GM19395 (cell line): ENCODE measurements at regions not wholly inside any gene's neighbourhood (a gene's known extent, or its start where the extent isn't known, plus 50 kb on each side); places are given as distances from the start of the nearest gene placed in this dataset.
"Not testable (repeated sequence)": the region's sequence is repeated elsewhere in the genome, so short reads cannot be mapped to it uniquely, and the experiment has no call there.

Source experiments
- ATAC-seq: cut with Tn5 transposase; IDR thresholded peaks from one replicate; pipeline ENCODE4 v1.9.1; 2021; ENCODE audit warnings: mild to moderate bottlenecking, moderate library complexity; ENCODE audit not compliant: unreplicated experiment

DNA sequence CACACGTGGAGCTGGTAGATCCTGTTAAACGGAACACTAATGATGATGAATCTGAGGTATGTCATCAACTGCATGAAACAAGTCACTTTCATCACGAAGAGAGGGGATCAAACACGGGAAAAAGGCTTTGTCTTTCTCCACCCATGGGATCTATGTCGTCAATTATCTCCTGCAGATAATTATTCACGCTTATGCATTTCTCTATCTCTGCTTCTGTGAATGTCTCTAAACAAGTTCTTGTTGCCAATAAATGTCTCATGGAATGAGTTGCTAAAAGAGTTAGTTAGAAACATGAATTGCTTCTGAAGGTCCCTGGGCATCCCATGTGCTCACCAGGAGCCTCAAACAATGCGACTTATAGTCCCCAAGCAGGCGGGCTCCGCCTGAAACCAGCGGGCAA, 1228.2 kb upstream of the TMEM132C start:
- ATAC-seq: no peak

DNA sequence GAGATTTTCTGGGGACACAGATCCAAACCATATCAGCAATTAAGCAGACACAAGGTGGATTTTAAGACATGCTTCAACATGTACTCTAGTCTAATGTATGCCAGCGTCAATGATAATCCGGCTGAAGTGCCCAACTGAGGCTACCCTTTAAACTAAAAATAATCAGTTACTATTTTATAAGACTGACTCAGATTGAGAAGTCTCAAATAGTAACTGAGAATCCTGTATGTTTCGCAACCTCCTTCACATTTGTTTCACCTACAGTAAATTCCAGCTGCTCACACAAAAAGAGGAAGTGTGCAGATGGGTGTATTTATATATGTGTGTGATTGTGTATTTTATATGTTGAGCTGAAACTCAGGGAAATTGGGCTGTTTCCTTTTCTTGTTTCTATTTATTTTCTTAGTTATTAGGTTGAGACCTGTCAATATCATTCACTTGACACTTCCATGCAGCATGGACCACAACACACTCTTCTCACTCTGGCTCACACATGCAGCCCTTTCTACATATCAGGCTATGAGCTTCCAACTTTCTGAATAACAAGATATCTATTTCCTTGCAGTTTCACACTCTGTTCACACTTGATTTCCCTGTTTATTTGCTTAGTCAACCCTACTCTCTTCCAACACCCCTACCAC, 1224.9 kb upstream of the TMEM132C start:
- ATAC-seq: peak; percentile 98

DNA sequence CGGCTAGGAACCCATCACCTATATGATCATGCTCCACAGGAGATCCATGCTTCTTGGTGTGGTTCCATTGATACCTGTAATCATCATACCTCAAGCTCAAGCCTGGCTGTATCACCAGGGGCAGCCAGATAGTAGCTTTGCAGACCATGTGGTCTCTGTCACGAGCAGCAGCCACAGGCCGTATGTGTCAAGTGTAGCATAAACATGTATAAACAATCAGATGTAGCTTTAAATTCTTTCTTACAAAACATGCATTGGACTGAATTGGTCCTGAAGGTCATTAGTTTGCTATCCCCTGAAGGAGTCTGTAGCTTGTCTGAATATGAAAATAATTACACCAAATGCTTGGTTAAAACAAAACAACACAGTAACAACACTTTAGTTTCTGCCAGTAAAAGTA, 1223.2 kb upstream of the TMEM132C start:
- ATAC-seq: no peak

DNA sequence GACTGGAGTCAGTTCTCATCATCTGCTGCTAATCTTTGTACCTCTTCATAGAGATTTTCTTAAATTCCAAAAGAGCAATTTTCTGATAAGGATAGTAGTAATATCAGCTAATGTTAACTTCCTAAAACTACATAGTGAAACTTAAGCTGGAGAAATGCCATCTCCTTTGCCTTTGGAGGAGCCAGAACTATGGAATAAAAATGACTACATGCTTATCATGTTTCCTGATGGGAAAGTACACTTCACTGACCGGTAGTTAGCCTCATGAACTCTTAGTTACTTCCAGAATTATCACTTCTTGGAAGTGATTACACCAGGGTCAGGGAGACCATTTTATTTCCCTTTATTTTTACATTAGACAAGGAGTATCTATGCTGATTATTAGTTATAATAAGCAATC, 1222.1 kb upstream of the TMEM132C start:
- ATAC-seq: no peak

DNA sequence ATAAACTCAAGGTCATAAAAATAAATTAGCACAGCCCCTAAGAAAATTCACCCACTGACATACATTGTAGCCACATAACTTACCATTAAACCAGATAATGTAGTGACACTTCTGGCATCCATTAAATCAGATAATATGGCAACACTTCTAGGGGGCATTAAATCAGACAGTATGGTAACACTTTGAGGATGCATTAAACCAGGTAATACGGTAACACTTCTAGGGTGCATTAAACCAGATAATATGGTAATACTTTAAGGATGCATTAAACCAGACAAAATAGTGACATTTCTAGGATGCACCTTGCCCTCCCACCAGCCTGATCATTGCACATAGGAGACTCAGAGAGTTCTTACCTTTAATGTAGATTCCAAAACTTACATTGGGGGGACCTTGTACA, 1220.5 kb upstream of the TMEM132C start:
- ATAC-seq: no peak

DNA sequence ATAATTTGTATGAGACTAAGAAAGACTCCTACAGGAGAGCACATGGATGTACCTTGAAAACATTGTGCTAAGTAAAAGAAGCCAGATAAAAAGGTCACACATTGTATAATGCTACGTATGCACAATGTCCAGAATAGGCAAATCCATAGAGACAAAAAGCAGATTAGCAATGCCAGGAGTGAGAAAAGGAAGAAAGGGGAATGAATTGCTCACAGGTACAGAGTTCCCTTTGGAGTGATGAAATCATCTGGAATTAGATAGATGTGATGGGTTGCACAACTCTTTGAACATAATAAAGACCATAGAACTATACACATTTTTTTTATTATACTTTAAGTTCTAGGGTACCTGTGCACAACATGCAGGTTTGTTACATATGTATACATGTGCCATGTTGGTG, 1218.9 kb upstream of the TMEM132C start:
- no peak for ATAC-seq

DNA sequence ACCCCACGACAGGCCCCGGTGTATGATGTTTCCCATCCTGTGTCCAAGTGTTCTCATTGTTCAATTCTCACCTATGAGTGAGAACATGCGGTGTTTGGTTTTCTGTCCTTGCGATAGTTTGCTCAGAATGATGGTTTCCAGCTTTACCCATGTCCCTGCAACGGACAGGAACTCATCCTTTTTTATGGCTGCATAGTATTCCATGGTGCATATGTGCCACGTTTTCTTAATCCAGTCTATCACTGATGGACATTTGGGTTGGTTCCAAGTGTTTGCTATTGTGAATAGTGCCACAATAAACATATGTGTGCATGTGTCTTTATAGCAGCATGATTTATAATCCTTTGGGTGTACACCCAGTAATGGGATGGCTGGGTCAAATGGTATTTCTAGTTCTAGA, 1218.4 kb upstream of the TMEM132C start:
- ATAC-seq: not testable (repeated sequence)

DNA sequence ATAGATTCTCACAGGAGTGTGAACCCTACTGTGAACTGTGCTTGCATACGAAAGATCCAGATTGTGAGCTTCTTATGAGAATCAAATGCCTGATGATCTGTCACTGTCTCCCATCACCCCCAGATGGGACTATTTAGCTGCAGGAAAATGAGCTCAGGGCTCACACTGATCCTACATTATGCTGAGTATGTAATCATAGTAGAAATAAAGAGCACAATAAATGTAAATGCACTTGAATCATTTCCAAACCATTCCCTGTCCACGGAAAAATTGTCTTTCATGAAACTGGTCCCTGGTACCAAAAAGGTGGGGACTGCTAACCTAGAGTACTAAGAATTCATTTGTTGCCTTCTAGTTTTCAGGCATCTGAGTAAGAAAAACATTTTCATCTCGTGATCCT, 1215.8 kb upstream of the TMEM132C start:
- ATAC-seq: no peak

DNA sequence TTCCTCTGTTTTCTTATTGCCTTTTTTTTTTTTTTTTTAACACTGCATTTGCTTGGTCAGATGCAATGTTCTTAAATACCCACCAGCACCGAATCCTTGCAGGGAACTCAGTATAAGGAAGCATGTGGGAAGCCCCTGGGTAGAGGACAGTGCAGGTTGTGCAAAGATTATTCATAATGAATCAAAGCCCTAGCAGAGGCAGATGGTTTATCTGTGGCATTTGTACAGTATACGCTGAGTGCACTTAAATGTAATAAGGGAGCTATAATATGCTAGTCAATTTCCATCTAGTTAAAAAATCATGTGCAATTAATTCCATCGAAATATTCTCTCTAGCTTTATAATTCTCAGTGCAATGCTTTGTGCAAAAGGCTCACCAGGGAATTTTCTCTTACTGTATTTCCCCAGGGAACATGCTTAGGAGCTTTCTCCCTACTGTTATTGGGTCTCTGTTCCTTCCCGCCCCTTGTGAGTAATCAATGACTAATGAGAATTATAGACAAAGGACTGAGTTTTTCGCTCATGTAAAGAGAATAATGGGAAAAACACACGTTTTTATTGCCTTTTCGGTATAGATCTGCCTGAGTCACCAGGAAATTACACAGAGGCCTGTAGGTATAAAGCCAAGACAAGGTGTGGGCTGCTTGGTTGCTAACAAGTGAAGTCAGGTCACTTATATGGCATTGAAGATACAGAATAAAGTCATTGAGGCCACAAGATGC, 1214.3 kb upstream of the TMEM132C start:
- no peak for ATAC-seq

DNA sequence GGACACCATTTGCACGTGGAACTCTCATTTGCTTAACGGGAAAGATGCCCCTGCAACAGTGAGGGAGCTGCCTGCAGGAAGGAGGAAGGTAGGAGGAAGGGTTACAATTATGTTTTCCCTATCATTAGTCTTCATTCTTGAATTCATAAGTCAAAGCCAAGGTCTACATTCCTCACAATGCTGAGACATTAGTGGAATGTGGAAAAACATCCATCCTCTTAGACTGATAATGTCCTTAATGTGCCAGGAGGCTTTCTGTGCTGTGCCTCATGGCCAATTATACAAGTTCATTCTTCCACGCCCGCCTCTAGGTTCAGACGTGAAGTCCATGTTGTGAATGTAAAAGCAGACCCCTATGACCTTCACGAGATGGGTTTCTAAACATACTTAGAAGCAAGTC, 1212.4 kb upstream of the TMEM132C start:
- no peak for ATAC-seq

DNA sequence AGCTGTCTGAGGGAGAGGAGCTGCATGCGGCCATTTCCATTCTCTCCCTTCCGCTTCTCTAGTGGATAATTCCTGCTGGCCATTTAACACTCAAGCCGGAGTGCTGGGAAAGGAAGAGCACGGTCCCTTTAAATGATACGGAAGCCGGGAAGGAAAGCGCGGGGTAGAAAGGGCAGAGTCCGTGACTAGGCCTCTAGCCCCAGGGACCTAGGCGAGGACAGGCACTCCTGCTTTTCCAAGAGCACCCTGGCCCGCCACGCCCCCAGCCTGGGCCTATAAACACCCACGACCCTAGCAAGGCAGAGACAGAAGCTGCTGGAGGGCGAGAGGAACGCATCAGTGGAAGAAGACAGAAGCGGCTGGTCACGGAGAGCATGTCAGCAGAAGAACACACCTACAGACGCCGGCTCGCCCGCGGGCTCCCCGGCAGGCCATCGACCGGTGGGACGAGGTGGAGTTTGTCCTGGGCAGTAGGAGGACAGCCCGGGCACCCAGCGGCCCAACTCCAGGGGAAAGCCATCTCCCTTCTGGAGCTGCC, 1206.6 kb upstream of the TMEM132C start:
- ATAC-seq: no peak

DNA sequence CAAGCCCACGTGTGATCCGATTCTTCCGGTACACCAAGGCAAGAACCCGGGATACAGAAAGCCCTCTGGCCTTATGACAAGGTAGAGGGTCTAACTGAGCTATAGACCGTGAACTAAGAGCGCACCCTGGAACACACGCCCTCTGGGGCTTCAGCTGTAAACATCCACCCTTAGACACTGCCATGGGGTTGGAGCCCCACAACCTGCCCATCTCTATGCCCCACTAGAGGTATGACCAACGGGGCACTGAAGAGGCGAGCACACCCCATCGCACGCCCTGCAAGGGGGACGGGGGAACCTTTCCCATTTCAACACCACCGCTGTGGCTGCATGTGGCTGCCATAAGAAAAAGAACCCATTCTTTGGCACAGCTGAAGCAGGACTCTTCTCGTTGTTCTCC, 1206.0 kb upstream of the TMEM132C start:
- no peak for ATAC-seq

DNA sequence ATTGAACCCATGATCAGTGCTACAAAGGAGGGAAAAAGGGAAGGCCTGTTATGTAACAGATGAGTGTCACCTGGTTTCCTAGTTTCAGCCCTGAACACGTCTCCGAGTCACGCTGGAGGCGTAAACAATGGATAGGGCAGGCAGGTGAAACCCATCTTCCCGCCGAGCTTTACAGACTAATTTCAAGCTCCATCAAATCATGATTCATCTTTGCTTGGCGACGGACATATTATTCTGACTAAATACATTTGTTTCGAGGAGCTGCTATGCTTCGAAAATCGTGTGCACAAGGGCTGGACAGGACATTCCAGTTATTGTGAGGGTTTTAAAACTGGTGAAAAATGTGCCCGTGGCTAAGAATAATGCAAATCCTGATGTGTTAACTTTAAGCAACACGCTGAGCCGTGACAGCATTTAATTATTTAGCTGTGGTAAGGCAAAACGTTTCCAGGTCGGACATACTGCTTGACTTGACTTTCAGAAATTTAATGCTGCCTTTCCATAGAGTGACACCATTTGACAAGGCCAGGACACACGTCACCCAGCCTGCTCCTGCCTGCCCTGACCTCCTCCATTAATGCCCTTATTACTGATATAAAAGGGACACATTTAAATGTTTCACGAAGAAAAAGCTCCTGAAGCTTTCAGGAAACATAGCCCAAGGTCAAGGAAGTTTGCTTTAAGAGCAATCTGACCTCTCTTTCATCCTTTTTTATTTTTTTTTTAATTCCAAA, 1203.5 kb upstream of the TMEM132C start:
- no peak for ATAC-seq

DNA sequence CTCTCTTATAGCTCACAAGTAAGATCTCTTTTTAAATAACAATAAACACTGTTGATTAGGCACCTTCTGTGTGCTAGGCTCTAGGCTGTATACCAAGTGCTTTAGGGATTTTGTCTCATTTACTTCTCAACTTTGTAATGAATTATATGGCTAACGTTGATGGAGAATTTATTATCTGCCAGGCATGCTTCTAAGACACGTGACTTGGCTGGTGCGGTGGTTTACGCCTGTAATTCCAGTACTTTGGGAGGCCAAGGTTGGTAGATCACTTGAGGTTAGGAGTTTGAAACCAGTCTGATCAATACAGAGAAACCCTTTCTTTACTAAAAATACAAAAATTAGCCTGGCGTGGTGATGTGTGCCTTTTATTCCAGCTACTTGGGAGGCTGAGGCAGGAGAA, 1202.8 kb upstream of the TMEM132C start:
- ATAC-seq: no peak

DNA sequence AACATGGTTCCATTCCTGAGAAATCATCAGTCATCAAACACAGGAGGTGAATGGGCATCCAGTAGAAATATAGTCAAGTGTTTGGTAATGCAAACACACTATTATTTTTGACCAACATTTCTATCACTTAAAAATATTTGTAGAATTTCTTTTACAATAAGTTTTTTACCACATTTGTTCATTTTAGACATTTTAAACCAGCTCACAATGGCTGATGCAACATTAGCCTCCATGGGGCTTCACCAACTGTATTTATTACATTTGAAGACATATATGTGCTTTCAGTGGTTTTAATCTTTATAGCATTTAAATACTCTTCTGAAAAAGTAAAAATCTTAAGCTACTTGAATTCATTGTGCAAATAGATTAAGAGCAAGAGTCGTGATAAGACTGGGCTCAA, 1201.4 kb upstream of the TMEM132C start:
- no peak for ATAC-seq

DNA sequence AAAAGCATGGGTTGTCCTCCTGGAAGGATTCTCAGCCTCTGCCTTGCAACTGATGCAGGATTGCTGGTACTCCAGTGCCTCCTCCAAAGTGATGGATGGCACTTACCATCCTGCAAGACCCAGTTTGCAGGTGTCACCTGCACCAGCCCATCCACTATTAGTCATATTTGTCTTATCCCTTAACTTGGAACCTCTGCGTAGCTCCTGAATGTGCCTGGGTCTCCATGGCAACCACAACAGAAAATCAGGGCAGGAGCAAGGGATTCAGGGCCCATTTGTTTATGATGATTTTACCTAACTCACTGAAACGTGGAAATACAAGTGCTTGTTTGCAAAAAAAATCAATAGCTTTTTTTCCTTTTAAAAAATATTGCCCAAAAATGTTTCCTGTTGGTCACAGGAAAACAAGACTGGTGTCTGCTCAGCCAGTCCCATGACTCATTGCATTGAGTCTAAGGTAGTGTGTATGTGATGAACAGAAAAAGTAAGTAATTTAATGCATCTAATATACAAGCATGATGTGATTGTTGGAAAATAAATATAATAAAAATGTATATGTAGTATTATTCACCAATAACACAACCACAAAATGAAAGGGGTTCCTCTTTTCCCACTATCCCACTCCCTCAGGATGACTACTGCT, 1196.3 kb upstream of the TMEM132C start:
- ATAC-seq: no peak

DNA sequence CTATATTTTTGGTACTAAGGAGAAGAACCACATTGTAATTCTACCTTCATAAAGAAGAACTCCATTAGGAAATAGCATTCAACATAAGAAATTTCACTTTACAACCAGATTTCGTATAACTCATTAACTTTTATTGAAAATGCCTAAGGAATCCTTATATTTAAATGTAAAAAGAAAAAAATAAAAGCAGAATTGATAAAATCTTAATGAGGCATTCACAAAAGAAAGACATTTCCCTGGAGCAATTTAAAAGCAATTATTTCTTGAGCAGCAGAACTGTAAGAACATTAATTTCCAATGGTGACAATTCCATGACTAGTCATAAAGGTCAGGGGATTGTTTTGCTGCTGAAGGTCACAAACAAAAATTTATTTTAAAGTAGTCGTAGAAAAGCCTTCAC, 1192.8 kb upstream of the TMEM132C start:
- ATAC-seq: no peak

DNA sequence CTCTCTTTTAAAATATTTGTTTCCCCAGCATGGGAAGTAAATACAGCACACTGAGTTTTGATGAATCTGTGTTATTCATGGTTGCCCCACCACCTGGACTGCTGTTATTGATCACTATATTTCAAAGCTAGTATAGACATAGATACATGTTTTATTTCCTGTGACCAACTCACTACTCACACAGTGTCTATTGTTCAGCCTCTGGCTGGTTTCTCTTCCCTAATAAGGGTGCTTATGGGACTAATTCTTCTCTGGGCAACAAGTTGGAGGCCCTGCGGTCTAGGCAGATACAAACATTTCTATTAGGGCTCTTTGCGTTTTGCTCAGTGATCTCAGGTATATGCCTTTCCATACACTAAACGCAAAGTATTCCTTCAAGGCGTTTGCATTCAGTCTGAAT, 1191.0 kb upstream of the TMEM132C start:
- ATAC-seq: no peak

DNA sequence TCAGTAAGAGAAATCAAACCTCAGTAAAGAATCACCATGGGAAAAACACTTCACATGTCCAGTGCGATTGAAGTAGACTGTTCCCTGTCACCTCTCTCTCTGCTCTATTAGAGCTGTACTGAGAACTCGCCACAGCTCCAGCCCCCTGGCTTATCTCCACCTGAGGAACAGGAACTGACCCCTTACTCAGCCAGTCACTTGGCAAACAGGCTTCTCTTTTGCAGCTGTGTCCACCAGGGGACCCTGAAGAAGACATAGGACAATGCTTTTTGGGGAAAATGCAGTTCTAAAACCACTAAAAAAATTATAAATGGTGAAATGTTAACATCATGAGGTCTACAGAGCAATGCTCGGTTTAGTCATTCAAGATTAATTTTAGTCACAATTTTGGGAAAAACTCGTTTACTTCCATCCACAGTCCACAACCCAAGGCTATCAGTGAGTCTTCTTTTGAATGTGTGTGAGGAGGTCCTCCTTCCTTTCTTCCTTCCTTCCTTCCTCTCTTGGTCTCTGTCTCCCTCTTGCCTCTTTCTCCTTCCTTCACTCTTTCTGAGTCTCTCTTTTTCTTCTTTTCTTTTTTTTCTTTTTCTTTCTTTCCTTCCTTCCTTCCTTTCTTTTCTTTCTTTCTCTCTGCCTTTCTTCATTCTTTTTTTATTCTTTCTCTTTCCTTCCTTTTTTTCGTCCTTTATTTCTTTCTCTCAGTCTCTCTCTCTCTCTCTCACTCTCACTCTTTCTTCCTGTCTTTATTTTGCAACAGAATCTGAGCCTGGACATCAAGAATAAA, 1189.5 kb upstream of the TMEM132C start:
- no peak for ATAC-seq

DNA sequence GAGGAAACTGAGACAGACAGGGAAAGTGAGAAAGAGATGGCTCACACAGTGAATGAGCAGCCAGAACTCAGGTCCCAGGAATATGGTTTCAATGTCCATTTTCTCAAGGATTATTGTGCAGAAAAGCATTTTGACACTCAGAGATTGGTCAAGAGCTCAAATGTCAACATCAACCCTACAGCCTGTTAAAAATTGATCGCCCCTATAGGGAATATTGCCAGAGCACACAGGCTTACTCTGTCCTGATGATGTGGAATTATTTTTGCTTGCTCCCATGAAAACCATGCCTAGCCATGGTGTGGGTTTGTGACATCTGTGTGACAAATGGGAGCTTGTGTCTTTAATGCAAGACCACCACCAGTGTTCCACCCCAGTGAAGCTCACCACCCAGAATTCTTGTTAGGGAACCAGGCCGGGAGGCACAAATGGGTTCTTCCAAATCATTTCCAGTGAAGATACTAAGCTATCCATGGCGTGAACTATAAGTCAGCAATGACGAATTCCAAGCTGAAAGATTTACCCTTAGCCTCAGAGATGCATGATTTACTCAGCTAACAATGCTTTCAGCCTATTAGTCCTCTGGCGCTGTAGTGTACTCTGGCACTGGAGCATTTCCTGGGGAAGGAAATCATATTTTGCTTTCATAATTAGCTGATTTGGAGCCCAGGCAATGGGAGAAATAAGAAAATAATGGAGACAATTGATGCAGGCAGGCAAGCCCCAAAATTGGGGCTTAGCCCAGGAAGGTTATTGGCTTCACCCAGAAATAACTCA, 1188.2 kb upstream of the TMEM132C start:
- no peak for ATAC-seq
